ENCODE measurements at regions not wholly inside any gene's neighbourhood (a gene's known extent, or its start where the extent isn't known, plus 50 kb on each side); places are given as distances from the start of the nearest gene placed in this dataset.

DNA sequence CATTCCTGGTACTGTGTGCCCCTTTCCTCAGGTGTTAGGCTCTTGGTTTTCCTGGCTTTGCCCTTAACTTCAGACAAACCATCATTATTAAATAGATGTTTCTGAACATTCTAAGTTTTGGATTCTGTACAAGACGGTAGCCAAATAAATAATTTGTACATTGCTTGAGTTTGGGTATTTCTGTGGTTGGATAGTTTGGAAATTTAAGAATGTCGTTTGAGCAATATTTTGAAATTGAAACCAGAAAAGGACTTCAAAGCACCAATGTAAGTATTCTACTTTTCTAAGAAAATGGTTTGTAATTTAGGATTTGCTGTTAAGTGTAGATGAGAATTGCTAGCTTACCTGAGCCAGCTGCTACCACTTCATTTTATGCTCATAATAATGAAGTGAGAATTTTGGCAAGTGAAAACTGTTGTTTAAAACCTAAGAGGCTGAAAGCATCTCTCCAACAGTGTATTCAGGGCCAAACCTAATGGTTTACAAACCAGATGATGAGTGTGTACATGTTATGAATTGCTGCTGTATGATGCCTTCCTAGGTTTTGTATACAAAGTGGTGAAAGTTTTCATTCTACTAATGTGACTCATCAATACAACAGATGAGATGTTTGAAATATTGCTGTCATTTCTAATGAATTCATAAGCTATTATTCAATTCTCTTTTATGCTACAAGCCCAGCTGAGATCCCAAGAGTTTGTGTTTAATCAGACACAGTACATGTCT, 181.5 kb upstream of the PRKD1 start:
- DNase-seq (ENCODE audit: low spot score) = no peak
- TF ChIP-seq, protein P1, sequence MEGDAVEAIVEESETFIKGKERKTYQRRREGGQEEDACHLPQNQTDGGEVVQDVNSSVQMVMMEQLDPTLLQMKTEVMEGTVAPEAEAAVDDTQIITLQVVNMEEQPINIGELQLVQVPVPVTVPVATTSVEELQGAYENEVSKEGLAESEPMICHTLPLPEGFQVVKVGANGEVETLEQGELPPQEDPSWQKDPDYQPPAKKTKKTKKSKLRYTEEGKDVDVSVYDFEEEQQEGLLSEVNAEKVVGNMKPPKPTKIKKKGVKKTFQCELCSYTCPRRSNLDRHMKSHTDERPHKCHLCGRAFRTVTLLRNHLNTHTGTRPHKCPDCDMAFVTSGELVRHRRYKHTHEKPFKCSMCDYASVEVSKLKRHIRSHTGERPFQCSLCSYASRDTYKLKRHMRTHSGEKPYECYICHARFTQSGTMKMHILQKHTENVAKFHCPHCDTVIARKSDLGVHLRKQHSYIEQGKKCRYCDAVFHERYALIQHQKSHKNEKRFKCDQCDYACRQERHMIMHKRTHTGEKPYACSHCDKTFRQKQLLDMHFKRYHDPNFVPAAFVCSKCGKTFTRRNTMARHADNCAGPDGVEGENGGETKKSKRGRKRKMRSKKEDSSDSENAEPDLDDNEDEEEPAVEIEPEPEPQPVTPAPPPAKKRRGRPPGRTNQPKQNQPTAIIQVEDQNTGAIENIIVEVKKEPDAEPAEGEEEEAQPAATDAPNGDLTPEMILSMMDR (IDR thresholded peaks at IDR 0.05; ENCODE audit: extremely low read depth, missing control alignments) = no peak

GRCh38 chr14:30114051-30114450, 186.4 kb upstream of the PRKD1 start:
- TF ChIP-seq, protein P1 (IDR thresholded peaks at IDR 0.05; ENCODE audit: extremely low read depth, missing control alignments) = no peak
- DNase-seq (ENCODE audit: low spot score) = no peak

GRCh38 chr14:30115756-30116155, 188.1 kb upstream of the PRKD1 start:
- TF ChIP-seq, protein P1 (IDR thresholded peaks at IDR 0.05; ENCODE audit: extremely low read depth, missing control alignments) = no peak
- no peak for DNase-seq (ENCODE audit: low spot score)

DNA sequence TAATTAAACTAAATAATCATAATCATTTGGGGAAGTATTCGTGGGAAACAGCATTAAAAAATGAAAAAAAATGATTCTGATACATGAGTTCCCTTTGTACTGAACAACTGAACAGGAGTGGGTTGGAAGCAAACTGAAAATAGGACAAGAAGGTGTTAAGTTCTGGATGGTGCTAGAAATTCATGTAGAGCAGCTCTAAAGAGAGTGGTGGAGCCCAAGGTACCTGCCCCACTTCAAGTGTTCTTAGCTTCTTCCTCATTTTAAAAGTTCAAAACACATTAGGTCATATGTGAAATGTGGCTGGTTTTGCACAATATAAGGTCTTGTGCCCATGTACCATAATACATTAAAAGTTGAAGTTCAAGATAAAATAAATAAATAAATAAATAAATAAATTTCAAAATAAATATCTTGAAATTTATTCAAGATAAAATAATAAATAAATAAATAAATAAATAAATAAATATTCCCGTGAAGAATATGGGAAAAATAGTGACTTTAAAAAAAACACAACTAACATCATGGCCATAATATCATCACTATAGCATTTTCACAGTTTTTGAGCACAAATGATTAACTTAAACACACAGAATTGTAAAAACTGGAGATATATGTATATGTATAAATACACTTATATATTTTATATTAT, 191.5 kb upstream of the PRKD1 start:
- TF ChIP-seq, protein P1 (IDR thresholded peaks at IDR 0.05; ENCODE audit: extremely low read depth, missing control alignments) = no peak
- no peak for DNase-seq (ENCODE audit: low spot score)

GRCh38 chr14:30125322-30125979, 197.8 kb upstream of the PRKD1 start:
- no peak for DNase-seq (ENCODE audit: low spot score)

DNA sequence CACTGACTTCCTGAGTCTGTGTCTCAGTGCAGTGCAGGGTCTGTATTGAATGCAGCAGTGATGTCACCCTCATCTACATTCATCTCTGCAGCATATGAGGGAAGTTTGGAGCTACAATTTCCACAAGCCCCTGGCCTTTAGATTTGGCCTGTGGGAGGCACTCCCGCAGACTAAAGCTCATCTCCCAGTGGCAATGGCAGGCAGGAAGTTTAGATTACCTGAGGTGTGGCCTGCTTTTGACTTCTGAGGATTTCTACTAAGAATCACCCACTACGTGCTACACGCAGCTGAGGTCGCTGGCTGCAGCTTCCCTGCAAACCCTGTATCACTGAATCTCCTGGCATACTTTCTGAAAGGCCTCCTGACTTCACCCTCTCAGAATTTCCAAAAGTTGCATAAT, 202.2 kb upstream of the PRKD1 start:
- TF ChIP-seq, protein P1 (IDR thresholded peaks at IDR 0.05; ENCODE audit: extremely low read depth, missing control alignments) = no peak
- no peak for DNase-seq (ENCODE audit: low spot score)

More at GRCh38 chr14:30125322-30125979, 197.8 kb upstream of the PRKD1 start:
- TF ChIP-seq, protein P1 (IDR thresholded peaks at IDR 0.05; ENCODE audit: extremely low read depth, missing control alignments) = no peak

- DNase-seq (ENCODE audit: low spot score) = no peak
- TF ChIP-seq, protein P1 (IDR thresholded peaks at IDR 0.05; ENCODE audit: extremely low read depth, missing control alignments) = no peak
These were observed 204.0 kb upstream of the PRKD1 start for GRCh38 chr14:30131581-30132097.
